GM18858 (cell line): ENCODE measurements at regions not wholly inside any gene's neighbourhood (a gene's known extent, or its start where the extent isn't known, plus 50 kb on each side); places are given as distances from the start of the nearest gene placed in this dataset.

ENCODE experiments used
- ATAC-seq: cut with Tn5 transposase; IDR thresholded peaks from one replicate; pipeline ENCODE4 v1.9.1; 2021; ENCODE audit not compliant: unreplicated experiment

GRCh38 chr3:72290859-72291638, 506.1 kb upstream of the PROK2 start:
- ATAC-seq: no peak

GRCh38 chr3:72289692-72290071, 504.7 kb upstream of the PROK2 start:
- no peak for ATAC-seq

GRCh38 chr3:72288955-72289691, 504.2 kb upstream of the PROK2 start:
- ATAC-seq: peak; percentile 46

GRCh38 chr3:72287956-72288355, 503.0 kb upstream of the PROK2 start:
- ATAC-seq: no peak

- no peak for ATAC-seq
Measured at GRCh38 chr3:72285502-72285901, 500.6 kb upstream of the PROK2 start.

GRCh38 chr3:72284471-72284870, 499.5 kb upstream of the PROK2 start:
- ATAC-seq: no peak

- ATAC-seq: no peak
Measured at GRCh38 chr3:72282918-72283317, 498.0 kb upstream of the PROK2 start.

- ATAC-seq: no peak
Measured at GRCh38 chr3:72281551-72281950, 496.6 kb upstream of the PROK2 start.

- no peak for ATAC-seq
Measured at GRCh38 chr3:72280876-72281275, 495.9 kb upstream of the PROK2 start.

GRCh38 chr3:72279631-72280041, 494.7 kb upstream of the PROK2 start:
- ATAC-seq: no peak

- no peak for ATAC-seq
Measured at GRCh38 chr3:72279068-72279604, 494.2 kb upstream of the PROK2 start.

GRCh38 chr3:72278349-72279067, 493.6 kb upstream of the PROK2 start:
- no peak for ATAC-seq

- ATAC-seq: no peak
Measured at GRCh38 chr3:72277710-72278109, 492.8 kb upstream of the PROK2 start.

- no peak for ATAC-seq
Measured at GRCh38 chr3:72276806-72277205, 491.9 kb upstream of the PROK2 start.

GRCh38 chr3:72275331-72275751, 490.4 kb upstream of the PROK2 start:
- no peak for ATAC-seq

- ATAC-seq: no peak
Measured at GRCh38 chr3:72274493-72275330, 489.8 kb upstream of the PROK2 start.

GRCh38 chr3:72273615-72274014, 488.7 kb upstream of the PROK2 start:
- no peak for ATAC-seq

GRCh38 chr3:72272356-72272755, 487.4 kb upstream of the PROK2 start:
- ATAC-seq: no peak

GRCh38 chr3:72271923-72272322, 487.0 kb upstream of the PROK2 start:
- ATAC-seq: no peak

GRCh38 chr3:72271216-72271615, 486.3 kb upstream of the PROK2 start:
- ATAC-seq: no peak

- no peak for ATAC-seq
Measured at GRCh38 chr3:72270730-72271129, 485.8 kb upstream of the PROK2 start.
